A673 (cell line): ENCODE measurements at regions not wholly inside any gene's neighbourhood (a gene's known extent, or its start where the extent isn't known, plus 50 kb on each side); places are given as distances from the start of the nearest gene placed in this dataset.

Experiments
- EZH2 ChIP-seq: fragments of 200-600 bp; sonication (generic); IDR thresholded peaks from 2 replicates; pipeline ENCODE4 v1.6.1; 2017; ENCODE audit warnings: borderline replicate concordance, low read depth, mild to moderate bottlenecking, mixed read lengths, antibody characterized with exemption, low read length; ENCODE audit not compliant: poor library complexity, severe bottlenecking
- TF ChIP-seq, protein P1 (sequence below): fragments of 300-800, 200-600 bp; sonication (generic); conservative IDR thresholded peaks from 2 replicates; pipeline ENCODE4 v1.5.1; 2017; ENCODE audit warnings: low read depth, mild to moderate bottlenecking, antibody characterized with exemption, low read length, moderate library complexity, mixed read lengths

DNA sequence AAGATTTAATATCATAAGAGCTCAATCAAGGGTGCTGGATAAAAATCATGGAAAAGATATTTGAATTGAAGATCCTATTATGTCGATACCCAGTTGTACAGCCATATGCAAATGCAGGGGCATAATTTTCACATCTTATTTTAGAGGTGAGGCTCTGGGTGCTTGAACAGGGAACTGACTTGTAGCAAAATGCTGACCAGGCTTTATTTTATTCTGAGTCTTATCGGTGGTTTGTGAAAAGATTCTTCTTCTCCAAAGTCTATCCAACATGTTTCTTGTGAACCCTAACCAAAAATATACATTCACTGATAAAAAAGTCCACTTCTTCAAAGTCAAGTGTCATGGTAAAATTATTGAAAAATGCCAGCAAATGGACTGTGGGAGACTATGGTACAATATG, 475.5 kb upstream of the NEGR1 start:
- TF ChIP-seq, protein P1, sequence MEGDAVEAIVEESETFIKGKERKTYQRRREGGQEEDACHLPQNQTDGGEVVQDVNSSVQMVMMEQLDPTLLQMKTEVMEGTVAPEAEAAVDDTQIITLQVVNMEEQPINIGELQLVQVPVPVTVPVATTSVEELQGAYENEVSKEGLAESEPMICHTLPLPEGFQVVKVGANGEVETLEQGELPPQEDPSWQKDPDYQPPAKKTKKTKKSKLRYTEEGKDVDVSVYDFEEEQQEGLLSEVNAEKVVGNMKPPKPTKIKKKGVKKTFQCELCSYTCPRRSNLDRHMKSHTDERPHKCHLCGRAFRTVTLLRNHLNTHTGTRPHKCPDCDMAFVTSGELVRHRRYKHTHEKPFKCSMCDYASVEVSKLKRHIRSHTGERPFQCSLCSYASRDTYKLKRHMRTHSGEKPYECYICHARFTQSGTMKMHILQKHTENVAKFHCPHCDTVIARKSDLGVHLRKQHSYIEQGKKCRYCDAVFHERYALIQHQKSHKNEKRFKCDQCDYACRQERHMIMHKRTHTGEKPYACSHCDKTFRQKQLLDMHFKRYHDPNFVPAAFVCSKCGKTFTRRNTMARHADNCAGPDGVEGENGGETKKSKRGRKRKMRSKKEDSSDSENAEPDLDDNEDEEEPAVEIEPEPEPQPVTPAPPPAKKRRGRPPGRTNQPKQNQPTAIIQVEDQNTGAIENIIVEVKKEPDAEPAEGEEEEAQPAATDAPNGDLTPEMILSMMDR: no peak
- no peak for TF ChIP-seq EZH2
